ENCODE measurements at regions not wholly inside any gene's neighbourhood (a gene's known extent, or its start where the extent isn't known, plus 50 kb on each side); places are given as distances from the start of the nearest gene placed in this dataset.

GRCh38 chr10:78868048-78868447, 200.7 kb upstream of the ZMIZ1 start:
- H3K4me3 ChIP-seq: no peak overlapping the region
- H3K27ac ChIP-seq: no peak overlapping the region
- peak; percentile 63 for DNase-seq (ENCODE audit: low spot score)
- TF ChIP-seq, protein P1, sequence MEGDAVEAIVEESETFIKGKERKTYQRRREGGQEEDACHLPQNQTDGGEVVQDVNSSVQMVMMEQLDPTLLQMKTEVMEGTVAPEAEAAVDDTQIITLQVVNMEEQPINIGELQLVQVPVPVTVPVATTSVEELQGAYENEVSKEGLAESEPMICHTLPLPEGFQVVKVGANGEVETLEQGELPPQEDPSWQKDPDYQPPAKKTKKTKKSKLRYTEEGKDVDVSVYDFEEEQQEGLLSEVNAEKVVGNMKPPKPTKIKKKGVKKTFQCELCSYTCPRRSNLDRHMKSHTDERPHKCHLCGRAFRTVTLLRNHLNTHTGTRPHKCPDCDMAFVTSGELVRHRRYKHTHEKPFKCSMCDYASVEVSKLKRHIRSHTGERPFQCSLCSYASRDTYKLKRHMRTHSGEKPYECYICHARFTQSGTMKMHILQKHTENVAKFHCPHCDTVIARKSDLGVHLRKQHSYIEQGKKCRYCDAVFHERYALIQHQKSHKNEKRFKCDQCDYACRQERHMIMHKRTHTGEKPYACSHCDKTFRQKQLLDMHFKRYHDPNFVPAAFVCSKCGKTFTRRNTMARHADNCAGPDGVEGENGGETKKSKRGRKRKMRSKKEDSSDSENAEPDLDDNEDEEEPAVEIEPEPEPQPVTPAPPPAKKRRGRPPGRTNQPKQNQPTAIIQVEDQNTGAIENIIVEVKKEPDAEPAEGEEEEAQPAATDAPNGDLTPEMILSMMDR (IDR thresholded peaks at IDR 0.05): no peak

- TF ChIP-seq, protein P1 (IDR thresholded peaks at IDR 0.05): no peak
- DNase-seq (ENCODE audit: low spot score): no peak
These were observed 200.3 kb upstream of the ZMIZ1 start for GRCh38 chr10:78868456-78868855.

GRCh38 chr10:78868861-78869260, 199.9 kb upstream of the ZMIZ1 start:
- TF ChIP-seq, protein P1 (IDR thresholded peaks at IDR 0.05): no peak
- H3K4me3 ChIP-seq: no peak overlapping the region
- DNase-seq (ENCODE audit: low spot score): peak; percentile 65
- no peak overlapping the region for H3K27ac ChIP-seq

More at GRCh38 chr10:78868456-78868855, 200.3 kb upstream of the ZMIZ1 start:
- Histone ChIP-seq H3K27ac (no peak overlapping the region), H3K4me3 (no peak overlapping the region)

GRCh38 chr10:78869508-78870454, 199.0 kb upstream of the ZMIZ1 start:
- Histone ChIP-seq H3K4me3 (no peak overlapping the region), H3K27ac (no peak overlapping the region)
- TF ChIP-seq, protein P1 (IDR thresholded peaks at IDR 0.05): no peak
- DNase-seq (ENCODE audit: low spot score): no peak

DNA sequence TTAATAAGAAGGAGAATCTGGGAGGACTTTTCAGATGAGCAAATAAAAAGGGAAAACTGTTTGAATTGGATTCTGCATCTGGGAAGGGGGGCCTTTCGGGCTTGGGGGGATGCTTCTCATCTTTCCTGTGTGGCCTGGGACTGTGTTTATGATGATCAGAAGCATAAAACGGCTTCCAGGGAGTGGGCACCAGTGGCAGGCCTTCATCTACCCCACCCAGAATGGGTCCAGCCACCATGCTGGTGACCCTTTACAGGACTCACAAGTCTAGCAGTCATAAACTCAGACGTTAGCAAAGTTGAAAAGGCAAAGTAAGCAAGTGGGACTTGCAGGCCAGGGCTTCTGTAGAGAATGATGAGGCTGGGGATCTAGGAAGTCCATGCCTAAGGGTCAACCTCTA, 198.3 kb upstream of the ZMIZ1 start:
- TF ChIP-seq, protein P1 (IDR thresholded peaks at IDR 0.05): no peak
- Histone ChIP-seq H3K27ac (no peak overlapping the region), H3K4me3 (no peak overlapping the region)
- no peak for DNase-seq (ENCODE audit: low spot score)

- DNase-seq (ENCODE audit: low spot score): no peak
- TF ChIP-seq, protein P1 (IDR thresholded peaks at IDR 0.05): no peak
- no peak overlapping the region for H3K27ac ChIP-seq
- no peak overlapping the region for H3K4me3 ChIP-seq
These were observed 197.0 kb upstream of the ZMIZ1 start for GRCh38 chr10:78871796-78872195.

- no peak for DNase-seq (ENCODE audit: low spot score)
- no peak overlapping the region for H3K27ac ChIP-seq
- H3K4me3 ChIP-seq: no peak overlapping the region
- TF ChIP-seq, protein P1 (IDR thresholded peaks at IDR 0.05): no peak
These were observed 195.4 kb upstream of the ZMIZ1 start for GRCh38 chr10:78873413-78873812.

Measured in coronary artery (tissue), 2 donors.